SU-DHL-6 (cell line): ENCODE measurements at regions not wholly inside any gene's neighbourhood (a gene's known extent, or its start where the extent isn't known, plus 50 kb on each side); places are given as distances from the start of the nearest gene placed in this dataset.

ENCODE experiments used
- H2AFZ ChIP-seq: fragments of 200-600 bp; sonication (generic); 2 replicates; pipeline ENCODE4 v1.6.1; 2014; ENCODE audit warnings: low read depth, mild to moderate bottlenecking, moderate library complexity, mixed read lengths, antibody characterized with exemption, low read length; ENCODE audit not compliant: severe bottlenecking
- H3F3A ChIP-seq: fragments of 200-600 bp; shearing (Covaris generic); 2 replicates; pipeline ENCODE4 v1.6.0; 2016; ENCODE audit warnings: antibody characterized with exemption, mild to moderate bottlenecking; ENCODE audit not compliant: insufficient read depth
- H3K27ac ChIP-seq: fragments of 200-600 bp; sonication (generic); 2 replicates; pipeline ENCODE4 v1.5.1; 2016; ENCODE audit warnings: low read depth, mild to moderate bottlenecking, low read length, moderate library complexity, mixed read lengths
- H3K27me3 ChIP-seq: fragments of 200-600 bp; sonication (generic), shearing (Covaris generic); 2 replicates; pipeline ENCODE4 v1.6.0; 2014; ENCODE audit warnings: mild to moderate bottlenecking, low read length
- H3K36me3 ChIP-seq: fragments of 200-600 bp; sonication (generic); 2 replicates; pipeline ENCODE4 v1.6.1; 2014; ENCODE audit warnings: mild to moderate bottlenecking, low read length, mixed read lengths
- H3K4me2 ChIP-seq: fragments of 300-600, 200-600 bp; shearing (Covaris generic), sonication (generic); 2 replicates; pipeline ENCODE4 v1.6.0; 2014; ENCODE audit warnings: low read length, low read depth, mild to moderate bottlenecking; ENCODE audit not compliant: poor library complexity, severe bottlenecking
- H3K4me3 ChIP-seq: fragments of 200-600 bp; sonication (generic); 2 replicates; pipeline ENCODE4 v1.5.1; 2014; ENCODE audit warnings: antibody characterized with exemption, low read length, mild to moderate bottlenecking, mixed read lengths; ENCODE audit not compliant: insufficient read depth, poor library complexity, severe bottlenecking
- H3K79me2 ChIP-seq: fragments of 200-600 bp; sonication (generic); 2 replicates; pipeline ENCODE4 v1.6.1; 2014; ENCODE audit warnings: mild to moderate bottlenecking, low read length, moderate library complexity; ENCODE audit not compliant: insufficient read depth
- H3K9ac ChIP-seq: fragments of 200-600 bp; sonication (generic); 2 replicates; pipeline ENCODE4 v1.7.0; 2014; ENCODE audit warnings: mild to moderate bottlenecking, low read length
- H3K9me2 ChIP-seq: fragments of 200-600 bp; sonication (generic); replicated peaks from 2 replicates; pipeline ENCODE4 v1.6.1; 2014; ENCODE audit warnings: low read length; ENCODE audit not compliant: insufficient read depth
- H3K9me3 ChIP-seq: fragments of 200-600 bp; sonication (generic); 2 replicates; pipeline ENCODE4 v1.6.1; 2014; ENCODE audit warnings: low read length, mixed read lengths; ENCODE audit not compliant: insufficient read depth
- H4K20me1 ChIP-seq: fragments of 200-600 bp; sonication (generic); 2 replicates; pipeline ENCODE4 v1.6.1; 2014; ENCODE audit warnings: low read depth, mild to moderate bottlenecking, antibody characterized with exemption, low read length, moderate library complexity, mixed read lengths
- CTCF ChIP-seq: fragments of 200-600 bp; sonication (generic); IDR thresholded peaks from one replicate; pipeline ENCODE4 v1.5.1; 2017; ENCODE audit warnings: antibody characterized with exemption, mild to moderate bottlenecking, low read length, moderate library complexity; ENCODE audit not compliant: insufficient read depth, poor library complexity, severe bottlenecking
- EZH2phosphoT487 ChIP-seq: fragments of 200-600 bp; sonication (generic), shearing (Covaris generic); conservative IDR thresholded peaks from 2 replicates; pipeline ENCODE4 v1.6.1; 2018; ENCODE audit warnings: mild to moderate bottlenecking, antibody characterized with exemption, low read length, moderate library complexity, mixed read lengths

GRCh38 chr1:191530928-191531327 lies 627.3 kb upstream of the RGS18 start:
- no peaks in the 10 kb centered on the region for H3F3A ChIP-seq
- H2AFZ ChIP-seq = no peak overlapping the region
- no peak overlapping the region for H3K9ac ChIP-seq
- TF ChIP-seq CTCF (no peak), EZH2phosphoT487 (no peak)
- no peaks in the 10 kb centered on the region for H3K9me2 ChIP-seq
- no peaks in the 10 kb centered on the region for H4K20me1 ChIP-seq
- no peaks in the 10 kb centered on the region for H3K79me2 ChIP-seq
- H3K36me3 ChIP-seq = no peaks in the 10 kb centered on the region
- H3K27ac ChIP-seq = no peak overlapping the region
- no peak overlapping the region for H3K4me3 ChIP-seq
- no peaks in the 10 kb centered on the region for H3K9me3 ChIP-seq
- H3K27me3 ChIP-seq = no peaks in the 10 kb centered on the region
- no peak overlapping the region for H3K4me2 ChIP-seq

- Histone ChIP-seq H3K9me2 (no peaks in the 10 kb centered on the region), H3K4me3 (no peak overlapping the region), H3K27me3 (no peaks in the 10 kb centered on the region), H3K9ac (no peak overlapping the region), H3K9me3 (no peaks in the 10 kb centered on the region), H3K79me2 (no peaks in the 10 kb centered on the region), H2AFZ (no peak overlapping the region), H3K4me2 (no peak overlapping the region), H3K27ac (no peak overlapping the region), H3F3A (no peaks in the 10 kb centered on the region), H4K20me1 (no peaks in the 10 kb centered on the region), H3K36me3 (no peaks in the 10 kb centered on the region)
- TF ChIP-seq EZH2phosphoT487 (no peak), CTCF (no peak)
Measured at GRCh38 chr1:191533254-191533653, 625.0 kb upstream of the RGS18 start.

GRCh38 chr1:191536791-191537429 lies 621.4 kb upstream of the RGS18 start:
- H3K36me3 ChIP-seq = no peaks in the 10 kb centered on the region
- no peak overlapping the region for H3K9ac ChIP-seq
- no peaks in the 10 kb centered on the region for H3K9me3 ChIP-seq
- no peak overlapping the region for H3K4me3 ChIP-seq
- no peak overlapping the region for H2AFZ ChIP-seq
- TF ChIP-seq EZH2phosphoT487 (no peak), CTCF (no peak)
- no peak overlapping the region for H3K4me2 ChIP-seq
- no peak overlapping the region for H3K27ac ChIP-seq
- H3K79me2 ChIP-seq = no peaks in the 10 kb centered on the region
- no peaks in the 10 kb centered on the region for H3K27me3 ChIP-seq
- H4K20me1 ChIP-seq = no peaks in the 10 kb centered on the region
- H3F3A ChIP-seq = no peaks in the 10 kb centered on the region
- H3K9me2 ChIP-seq = no peaks in the 10 kb centered on the region
